OCI-LY3 (cell line): ENCODE measurements at regions not wholly inside any gene's neighbourhood (a gene's known extent, or its start where the extent isn't known, plus 50 kb on each side); places are given as distances from the start of the nearest gene placed in this dataset.

Experiments used
- EZH2phosphoT487 ChIP-seq: fragments of 200-600 bp; shearing (Covaris generic); IDR thresholded peaks from 2 replicates; pipeline ENCODE4 v1.6.1; 2018; ENCODE audit warnings: antibody characterized with exemption, mixed run types, low read depth
- TF ChIP-seq, protein P1 (sequence below): fragments of 200-600, 300-600 bp; sonication (generic); IDR thresholded peaks from 2 replicates; pipeline ENCODE4 v1.5.1; 2014; ENCODE audit warnings: antibody characterized with exemption, low read length, low read depth

DNA sequence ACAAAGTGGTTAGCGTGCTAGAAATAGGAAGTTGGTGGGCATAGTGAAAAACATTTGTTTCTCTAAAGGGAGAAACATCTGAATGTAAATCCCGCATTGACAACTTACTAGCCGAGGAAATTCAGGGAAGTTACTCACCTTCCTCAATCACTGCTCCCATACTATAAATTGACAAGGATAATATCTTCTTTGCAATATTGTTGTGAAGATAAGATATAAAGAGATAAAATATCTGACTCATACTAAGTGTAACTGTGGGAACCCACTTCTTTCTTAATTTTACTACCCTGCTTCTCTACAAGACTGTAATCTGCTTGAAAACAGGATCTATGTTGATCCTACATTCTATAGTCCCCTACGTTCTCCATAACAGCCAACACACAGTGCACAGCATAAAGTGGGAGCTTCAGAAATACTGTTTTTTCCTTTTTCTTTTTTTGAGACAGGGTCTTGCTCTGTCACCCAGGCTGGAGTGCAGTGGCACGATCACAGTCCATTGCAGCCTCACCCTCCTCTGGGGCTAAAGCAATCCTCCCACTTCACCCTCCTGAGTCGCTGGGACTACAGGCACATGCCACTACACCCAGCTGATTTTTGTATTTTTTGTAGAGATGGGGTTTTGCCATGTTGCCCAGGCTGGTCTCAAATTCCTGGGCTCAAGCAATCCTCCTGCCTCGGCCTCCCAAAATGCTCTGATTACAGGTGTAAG, 57.4 kb upstream of the C1orf21 start:
- TF ChIP-seq, protein P1, sequence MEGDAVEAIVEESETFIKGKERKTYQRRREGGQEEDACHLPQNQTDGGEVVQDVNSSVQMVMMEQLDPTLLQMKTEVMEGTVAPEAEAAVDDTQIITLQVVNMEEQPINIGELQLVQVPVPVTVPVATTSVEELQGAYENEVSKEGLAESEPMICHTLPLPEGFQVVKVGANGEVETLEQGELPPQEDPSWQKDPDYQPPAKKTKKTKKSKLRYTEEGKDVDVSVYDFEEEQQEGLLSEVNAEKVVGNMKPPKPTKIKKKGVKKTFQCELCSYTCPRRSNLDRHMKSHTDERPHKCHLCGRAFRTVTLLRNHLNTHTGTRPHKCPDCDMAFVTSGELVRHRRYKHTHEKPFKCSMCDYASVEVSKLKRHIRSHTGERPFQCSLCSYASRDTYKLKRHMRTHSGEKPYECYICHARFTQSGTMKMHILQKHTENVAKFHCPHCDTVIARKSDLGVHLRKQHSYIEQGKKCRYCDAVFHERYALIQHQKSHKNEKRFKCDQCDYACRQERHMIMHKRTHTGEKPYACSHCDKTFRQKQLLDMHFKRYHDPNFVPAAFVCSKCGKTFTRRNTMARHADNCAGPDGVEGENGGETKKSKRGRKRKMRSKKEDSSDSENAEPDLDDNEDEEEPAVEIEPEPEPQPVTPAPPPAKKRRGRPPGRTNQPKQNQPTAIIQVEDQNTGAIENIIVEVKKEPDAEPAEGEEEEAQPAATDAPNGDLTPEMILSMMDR: no peak
- no peak for TF ChIP-seq EZH2phosphoT487
